Bronchial epithelial cell (primary cell): ENCODE measurements at regions not wholly inside any gene's neighbourhood (a gene's known extent, or its start where the extent isn't known, plus 50 kb on each side); places are given as distances from the start of the nearest gene placed in this dataset.

Experiments
- DNase-seq: peaks from one replicate; pipeline ENCODE4 v3.0.0-alpha.2; 2010; ENCODE audit warnings: low read depth
- FAIRE-seq: peaks from 2 replicates; lab custom pipeline; 2011; peaks lifted over from hg19 to GRCh38; lab: Jason Lieb, UNC
- H3K27me3 ChIP-seq: 2 replicates; pipeline ENCODE4 v1.5.1; 2011; ENCODE audit warnings: low read length; ENCODE audit not compliant: control insufficient read depth, insufficient read depth
- H3K36me3 ChIP-seq: 2 replicates; pipeline ENCODE4 v1.5.1; 2011; ENCODE audit warnings: low read length; ENCODE audit not compliant: control insufficient read depth, insufficient read depth
- H3K4me3 ChIP-seq: 2 replicates; pipeline ENCODE4 v1.5.1; 2011; ENCODE audit warnings: mild to moderate bottlenecking, low read depth, low read length, control low read depth
- CTCF ChIP-seq: IDR thresholded peaks from 2 replicates; pipeline ENCODE4 v1.5.1; 2011; ENCODE audit warnings: mild to moderate bottlenecking, moderate library complexity, low read length, control low read depth, inconsistent platforms; ENCODE audit not compliant: insufficient read depth, severe bottlenecking

- no peak for FAIRE-seq
- no peak for DNase-seq
- no peaks in the 10 kb centered on the region for H3K36me3 ChIP-seq
- no peak overlapping the region for H3K4me3 ChIP-seq
- no peak for TF ChIP-seq CTCF
- peaks cover 4% of the 10 kb centered on the region for H3K27me3 ChIP-seq
Measured at GRCh38 chrX:9339603-9340491, 125.0 kb upstream of the TBL1X start.

- Histone ChIP-seq H3K36me3 (no peaks in the 10 kb centered on the region), H3K27me3 (peaks cover 4% of the 10 kb centered on the region), H3K4me3 (no peak overlapping the region)
- no peak for DNase-seq
- TF ChIP-seq CTCF = no peak
- FAIRE-seq = no peak
Measured at GRCh38 chrX:9340598-9341290, 124.1 kb upstream of the TBL1X start.

DNA sequence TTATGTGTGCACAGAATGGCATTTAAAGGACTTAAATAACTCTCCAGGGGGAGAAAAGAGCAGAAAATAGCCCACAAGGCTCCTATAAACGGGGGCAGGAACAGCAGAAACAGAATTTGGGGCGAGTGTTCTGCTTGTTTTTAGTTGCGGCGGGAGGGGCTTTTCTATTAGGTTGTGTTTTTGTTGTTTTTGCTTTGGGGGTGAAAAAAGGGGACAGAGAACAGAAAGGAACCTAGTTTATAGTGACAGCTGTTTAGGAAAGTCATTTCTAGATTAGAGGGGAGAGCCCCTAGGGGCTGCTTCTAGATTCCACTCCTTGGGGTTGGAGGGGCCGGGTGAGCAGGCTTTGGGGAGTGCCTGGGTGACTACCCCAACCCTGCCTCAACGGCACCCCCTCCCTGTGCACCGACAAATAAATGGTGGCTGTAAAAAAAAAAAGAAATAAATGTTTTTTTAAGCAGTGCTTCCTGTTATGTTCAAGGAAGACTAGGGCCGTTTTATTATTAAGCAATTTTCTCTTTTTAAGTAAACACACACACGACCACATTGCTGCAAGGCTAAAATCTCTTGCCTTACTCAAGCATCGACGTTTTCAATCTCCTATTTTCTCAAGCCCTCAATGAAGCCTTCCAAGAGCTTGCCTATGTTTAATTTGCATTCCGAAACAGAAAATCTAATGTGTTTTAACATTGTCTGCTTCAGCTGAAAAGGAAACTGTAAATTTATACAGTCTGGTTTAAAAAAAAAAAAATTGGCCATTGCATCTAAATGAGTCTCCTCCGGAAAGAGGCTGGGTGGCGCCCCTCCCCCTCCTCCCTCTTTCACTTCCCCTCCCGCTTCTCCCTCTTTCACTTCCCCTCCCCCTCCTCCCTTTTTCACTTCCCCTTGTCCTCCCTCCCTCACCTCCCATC, 123.3 kb upstream of the TBL1X start:
- no peak for TF ChIP-seq CTCF
- no peak for FAIRE-seq
- no peak overlapping the region for H3K4me3 ChIP-seq

GRCh38 chrX:9342561-9343051, 122.3 kb upstream of the TBL1X start:
- DNase-seq = no peak
- H3K4me3 ChIP-seq = no peak overlapping the region

More for the DNA sequence above, 123.3 kb upstream of the TBL1X start:
- no peak for DNase-seq
- Histone ChIP-seq H3K27me3 (peaks cover 4% of the 10 kb centered on the region), H3K36me3 (no peaks in the 10 kb centered on the region)

More at GRCh38 chrX:9342561-9343051, 122.3 kb upstream of the TBL1X start:
- Histone ChIP-seq H3K36me3 (no peaks in the 10 kb centered on the region), H3K27me3 (peaks cover 4% of the 10 kb centered on the region)
- no peak for TF ChIP-seq CTCF
- FAIRE-seq = no peak
